ENCODE measurements at regions not wholly inside any gene's neighbourhood (a gene's known extent, or its start where the extent isn't known, plus 50 kb on each side); places are given as distances from the start of the nearest gene placed in this dataset.
"Not testable (repeated sequence)": the region's sequence is repeated elsewhere in the genome, so short reads cannot be mapped to it uniquely, and the experiment has no call there.

- no peak for DNase-seq
- no CpG with 5 or more reads among the region's 1 CpG for WGBS (ENCODE audit: insufficient coverage, low lambda C conversion rate)
- H3K9me3 ChIP-seq (ENCODE audit: control insufficient read depth, low read depth, low read length), result peaks cover 4% of the 10 kb centered on the region
- no peaks in the 10 kb centered on the region for H3K36me3 ChIP-seq (ENCODE audit: control insufficient read depth, insufficient read depth, low read length)
- H3K27ac ChIP-seq (ENCODE audit: low read length), result no peak overlapping the region
- no peak overlapping the region for H3K4me3 ChIP-seq (ENCODE audit: low read length)
- H3K27me3 ChIP-seq (ENCODE audit: control insufficient read depth, insufficient read depth, low read length), result no peaks in the 10 kb centered on the region
- H3K4me1 ChIP-seq (ENCODE audit: control insufficient read depth, insufficient read depth, low read length), result no peaks in the 10 kb centered on the region
Measured at GRCh38 chr11:57942808-57943207, 80.9 kb upstream of the OR9Q1 start.

DNA sequence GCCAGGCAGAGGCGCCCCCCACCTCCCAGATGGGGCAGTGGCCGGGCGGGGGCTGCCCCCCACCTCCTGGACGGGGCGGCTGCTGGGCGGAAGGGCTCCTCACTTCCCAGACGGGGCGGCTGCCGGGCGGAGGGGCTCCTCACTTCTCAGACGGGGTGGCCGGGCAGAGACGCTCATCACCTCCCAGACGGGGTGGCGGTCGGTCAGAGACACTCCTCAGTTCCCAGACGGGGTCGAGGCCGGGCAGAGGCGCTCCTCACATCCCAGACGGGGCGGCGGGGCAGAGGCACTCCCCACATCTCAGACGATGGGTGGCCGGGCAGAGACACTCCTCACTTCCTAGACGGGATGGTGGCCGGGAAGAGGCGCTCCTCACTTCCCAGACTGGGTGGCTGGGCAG lies 79.9 kb upstream of the OR9Q1 start:
- DNase-seq; H3K36me3 ChIP-seq (ENCODE audit: control insufficient read depth, insufficient read depth, low read length); H3K27ac ChIP-seq (ENCODE audit: low read length); H3K4me3 ChIP-seq (ENCODE audit: low read length); H3K9me3 ChIP-seq (ENCODE audit: control insufficient read depth, low read depth, low read length); H3K4me1 ChIP-seq (ENCODE audit: control insufficient read depth, insufficient read depth, low read length); H3K27me3 ChIP-seq (ENCODE audit: control insufficient read depth, insufficient read depth, low read length): not testable (repeated sequence)
- WGBS (ENCODE audit: insufficient coverage, low lambda C conversion rate), result no CpG with 5 or more reads among the region's 28 CpGs

DNA sequence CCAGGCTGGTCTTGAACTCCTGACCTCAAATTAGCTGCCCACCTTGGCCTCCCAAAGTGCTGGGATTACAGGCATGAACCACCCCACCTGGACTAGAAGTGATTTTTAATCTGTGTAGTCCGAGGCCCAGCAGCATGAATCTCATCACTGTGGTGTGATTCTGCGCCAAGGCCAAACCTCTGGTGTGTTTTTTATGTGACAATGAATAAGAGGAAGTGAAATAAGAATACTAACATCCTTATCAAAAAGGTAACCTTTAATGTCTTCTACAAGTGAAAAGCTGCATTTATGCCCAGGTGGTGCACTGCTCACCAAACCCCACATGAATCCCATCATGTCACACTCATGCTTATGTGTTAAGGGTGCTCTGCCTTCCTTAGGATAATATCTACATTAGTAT lies 77.1 kb upstream of the OR9Q1 start:
- no peak overlapping the region for H3K4me3 ChIP-seq (ENCODE audit: low read length)

GRCh38 chr11:57964660-57965059 lies 59.0 kb upstream of the OR9Q1 start:
- H3K27me3 ChIP-seq (ENCODE audit: control insufficient read depth, insufficient read depth, low read length), result no peaks in the 10 kb centered on the region
- H3K4me3 ChIP-seq (ENCODE audit: low read length), result no peak overlapping the region
- WGBS (ENCODE audit: insufficient coverage, low lambda C conversion rate), result no CpG with 5 or more reads among the region's 2 CpGs
- no peaks in the 10 kb centered on the region for H3K4me1 ChIP-seq (ENCODE audit: control insufficient read depth, insufficient read depth, low read length)
- no peak overlapping the region for H3K27ac ChIP-seq (ENCODE audit: low read length)
- H3K9me3 ChIP-seq (ENCODE audit: control insufficient read depth, low read depth, low read length), result no peaks in the 10 kb centered on the region
- H3K36me3 ChIP-seq (ENCODE audit: control insufficient read depth, insufficient read depth, low read length), result no peaks in the 10 kb centered on the region
- DNase-seq, result no peak

More for the DNA sequence above, 77.1 kb upstream of the OR9Q1 start:
- WGBS (ENCODE audit: insufficient coverage, low lambda C conversion rate), result no CpG with 5 or more reads among the region's 2 CpGs
- Histone ChIP-seq H3K36me3 (ENCODE audit: control insufficient read depth, insufficient read depth, low read length) (no peaks in the 10 kb centered on the region), H3K4me1 (ENCODE audit: control insufficient read depth, insufficient read depth, low read length) (no peaks in the 10 kb centered on the region), H3K9me3 (ENCODE audit: control insufficient read depth, low read depth, low read length) (peaks cover 4% of the 10 kb centered on the region), H3K27me3 (ENCODE audit: control insufficient read depth, insufficient read depth, low read length) (no peaks in the 10 kb centered on the region), H3K27ac (ENCODE audit: low read length) (no peak overlapping the region)
- no peak for DNase-seq

GRCh38 chr11:57971272-57972012 lies 52.2 kb upstream of the OR9Q1 start:
- DNase-seq, result no peak
- WGBS (ENCODE audit: insufficient coverage, low lambda C conversion rate), result 50% methylated on average over 2 of the region's 6 CpGs
- H3K4me3 ChIP-seq (ENCODE audit: low read length), result no peak overlapping the region
- H3K9me3 ChIP-seq (ENCODE audit: control insufficient read depth, low read depth, low read length), result no peaks in the 10 kb centered on the region
- H3K36me3 ChIP-seq (ENCODE audit: control insufficient read depth, insufficient read depth, low read length), result no peaks in the 10 kb centered on the region
- H3K27ac ChIP-seq (ENCODE audit: low read length), result no peak overlapping the region
- H3K27me3 ChIP-seq (ENCODE audit: control insufficient read depth, insufficient read depth, low read length), result no peaks in the 10 kb centered on the region
- no peaks in the 10 kb centered on the region for H3K4me1 ChIP-seq (ENCODE audit: control insufficient read depth, insufficient read depth, low read length)

DNA sequence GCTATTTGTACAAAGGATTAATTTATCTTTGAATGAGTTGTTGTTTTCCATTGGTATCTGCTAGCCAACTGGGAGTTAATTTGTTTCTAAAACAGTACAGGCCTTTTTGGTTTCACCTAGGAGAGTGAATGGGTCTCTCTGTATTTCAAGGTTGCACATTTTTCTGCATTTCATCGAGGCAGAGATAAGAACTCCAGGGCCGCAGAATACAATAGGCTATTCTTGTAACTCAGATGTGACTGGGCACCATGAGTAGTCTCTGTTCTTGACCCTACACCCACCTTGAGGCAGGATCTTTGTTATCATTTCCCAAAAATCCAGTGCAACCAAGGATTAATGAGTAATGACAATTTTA lies 51.7 kb upstream of the OR9Q1 start:
- H3K9me3 ChIP-seq (ENCODE audit: control insufficient read depth, low read depth, low read length), result no peaks in the 10 kb centered on the region
- no CpG with 5 or more reads among the region's 2 CpGs for WGBS (ENCODE audit: insufficient coverage, low lambda C conversion rate)
- H3K4me1 ChIP-seq (ENCODE audit: control insufficient read depth, insufficient read depth, low read length), result no peaks in the 10 kb centered on the region
- no peaks in the 10 kb centered on the region for H3K27me3 ChIP-seq (ENCODE audit: control insufficient read depth, insufficient read depth, low read length)
- no peak overlapping the region for H3K4me3 ChIP-seq (ENCODE audit: low read length)
- DNase-seq, result no peak
- no peak overlapping the region for H3K27ac ChIP-seq (ENCODE audit: low read length)
- H3K36me3 ChIP-seq (ENCODE audit: control insufficient read depth, insufficient read depth, low read length), result no peaks in the 10 kb centered on the region

Data from large intestine (tissue), 3 donors.